Choroid plexus epithelial cell (primary cell): ENCODE measurements at regions not wholly inside any gene's neighbourhood (a gene's known extent, or its start where the extent isn't known, plus 50 kb on each side); places are given as distances from the start of the nearest gene placed in this dataset.
A peak's percentile ranks its signal among the peaks of the same experiment; 100 is the strongest.

Experiments
- DNase-seq: peaks from one replicate; pipeline ENCODE4 v3.0.0-alpha.2; 2010; ENCODE audit warnings: low read depth
- H3K4me3 ChIP-seq: 2 replicates; pipeline ENCODE4 v1.5.1; 2011; ENCODE audit warnings: low read depth, mild to moderate bottlenecking, control low read depth, low read length, moderate library complexity
- CTCF ChIP-seq: conservative IDR thresholded peaks from 2 replicates; pipeline ENCODE4 v1.5.1; 2011; ENCODE audit warnings: low read depth, mild to moderate bottlenecking, control low read depth, inconsistent platforms, low read length, moderate library complexity

GRCh38 chr4:20362148-20362547 is 110.4 kb downstream of the SLIT2 start:
- no peak for DNase-seq
- TF ChIP-seq CTCF: no peak
- no peak overlapping the region for H3K4me3 ChIP-seq

- no peak for DNase-seq
- no peak overlapping the region for H3K4me3 ChIP-seq
- no peak for TF ChIP-seq CTCF
Observed at GRCh38 chr4:20364969-20365368, 113.3 kb downstream of the SLIT2 start.

GRCh38 chr4:20367446-20367845 is 115.7 kb downstream of the SLIT2 start:
- no peak overlapping the region for H3K4me3 ChIP-seq
- DNase-seq: no peak
- no peak for TF ChIP-seq CTCF

GRCh38 chr4:20368926-20369325 is 117.2 kb downstream of the SLIT2 start:
- H3K4me3 ChIP-seq: no peak overlapping the region
- DNase-seq: peak; percentile 40
- no peak for TF ChIP-seq CTCF

- TF ChIP-seq CTCF: no peak
- DNase-seq: peak; percentile 40
- no peak overlapping the region for H3K4me3 ChIP-seq
Observed at GRCh38 chr4:20370274-20370673, 118.6 kb downstream of the SLIT2 start.

GRCh38 chr4:20376070-20376469 is 124.4 kb downstream of the SLIT2 start:
- no peak overlapping the region for H3K4me3 ChIP-seq
- TF ChIP-seq CTCF: no peak
- no peak for DNase-seq

- no peak for TF ChIP-seq CTCF
Observed at GRCh38 chr4:20378181-20378580, 126.5 kb downstream of the SLIT2 start.

More at GRCh38 chr4:20378181-20378580, 126.5 kb downstream of the SLIT2 start:
- no peak overlapping the region for H3K4me3 ChIP-seq
- no peak for DNase-seq
